NCI-H187 treated with DMSO at 0.1 percent for 48 hours (cell line): ENCODE measurements at regions not wholly inside any gene's neighbourhood (a gene's known extent, or its start where the extent isn't known, plus 50 kb on each side); places are given as distances from the start of the nearest gene placed in this dataset.
"Not testable (repeated sequence)": the region's sequence is repeated elsewhere in the genome, so short reads cannot be mapped to it uniquely, and the experiment has no call there.

Experiments
- DNase-seq: peaks from one replicate; lab custom pipeline; 2025; lab: John Stamatoyannopoulos, UW

- DNase-seq, result not testable (repeated sequence)
Observed at GRCh38 chrX:123788193-123788592, 55.3 kb upstream of the THOC2 start.

DNA sequence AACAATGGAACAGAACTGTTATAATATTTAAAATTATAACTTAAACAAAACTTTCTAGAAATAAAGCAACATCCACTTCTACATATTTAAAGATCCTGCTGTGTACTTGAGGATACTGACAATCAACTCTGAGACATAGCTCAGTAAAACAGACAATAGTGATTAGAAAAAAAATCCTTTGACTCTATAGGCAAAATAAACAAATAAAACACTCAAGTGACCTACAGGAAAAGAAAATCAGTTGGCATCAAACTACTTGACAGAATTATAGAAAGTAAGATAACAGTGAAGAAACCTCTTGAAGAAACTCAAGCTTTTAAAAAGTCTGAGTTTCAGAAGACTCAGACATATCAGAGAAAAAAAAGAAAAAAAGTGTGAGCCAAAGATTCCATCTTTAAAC lies 55.9 kb upstream of the THOC2 start:
- no peak for DNase-seq

GRCh38 chrX:123797543-123798447 lies 62.1 kb upstream of the XIAP start:
- DNase-seq, result no peak

- peak; percentile 83 for DNase-seq
Observed at GRCh38 chrX:123798706-123799430, 61.0 kb upstream of the XIAP start.

DNA sequence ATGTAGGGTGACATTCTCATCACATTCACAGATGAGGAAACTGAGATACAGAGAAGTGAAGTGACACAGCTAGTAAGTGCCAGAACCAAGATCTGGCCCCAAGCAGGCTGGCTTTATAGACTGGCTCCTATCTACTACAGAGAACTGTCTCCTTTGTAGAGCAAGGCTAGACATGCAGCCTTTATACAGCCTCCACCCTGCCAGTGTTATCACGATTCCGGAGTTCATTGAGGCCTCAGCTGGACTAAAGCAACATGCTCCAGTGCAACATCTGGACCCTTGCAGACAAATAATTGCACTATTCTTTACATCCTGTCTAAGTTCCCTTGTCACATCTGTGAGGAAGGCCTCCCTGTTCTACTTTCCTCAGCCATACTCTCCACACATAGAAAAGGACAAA lies 58.0 kb upstream of the XIAP start:
- DNase-seq, result no peak

DNA sequence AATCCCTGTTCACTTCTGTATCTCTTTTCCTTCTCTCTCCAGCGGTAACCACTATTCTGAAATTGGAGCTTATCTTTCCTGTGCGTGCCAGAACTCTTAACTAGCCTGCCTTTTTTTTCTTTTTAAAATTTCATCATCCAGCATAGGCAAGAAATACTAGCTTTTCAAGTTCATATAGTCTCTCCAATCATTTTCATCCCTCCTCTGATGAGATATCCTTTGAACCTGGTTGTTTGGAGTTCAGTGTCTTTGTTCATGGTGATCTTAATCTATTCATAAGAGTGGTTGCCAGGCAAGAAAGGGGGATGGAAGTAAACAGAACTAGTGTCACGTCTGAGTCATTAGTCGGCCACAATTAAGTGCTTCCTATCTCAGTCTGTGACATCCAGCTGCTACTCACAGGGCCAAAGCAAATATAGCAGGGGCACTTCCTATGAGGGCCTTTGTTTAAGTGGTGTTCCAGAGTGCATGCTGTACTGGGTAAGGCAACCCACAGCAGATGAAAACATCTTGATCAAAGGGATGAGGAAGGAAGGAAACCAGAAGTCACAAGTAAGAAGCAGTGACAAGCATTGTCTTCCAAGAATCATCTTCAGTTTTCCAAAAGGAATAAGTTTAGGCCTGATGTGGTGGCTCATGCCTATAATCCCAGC lies 56.4 kb upstream of the XIAP start:
- peak; percentile 34 for DNase-seq

DNA sequence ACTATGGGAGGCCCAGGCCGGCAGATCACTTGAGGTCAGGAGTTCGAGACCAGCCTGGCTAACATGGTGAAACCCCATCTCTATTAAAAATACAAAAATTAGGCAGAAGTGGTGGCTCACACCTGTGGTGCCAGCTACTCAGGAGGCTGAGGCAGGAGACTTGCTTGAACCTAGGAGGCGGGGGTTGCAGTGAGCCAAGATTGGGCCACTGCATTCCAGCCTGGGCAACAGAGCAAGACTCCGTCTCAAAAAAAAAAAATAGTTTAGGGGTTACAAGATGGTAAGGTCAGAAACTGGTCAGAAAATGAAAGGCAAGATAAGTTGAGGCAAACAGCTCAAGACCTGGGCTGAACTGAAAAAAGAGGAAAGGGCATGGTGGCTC lies 55.9 kb upstream of the XIAP start:
- not testable (repeated sequence) for DNase-seq

DNA sequence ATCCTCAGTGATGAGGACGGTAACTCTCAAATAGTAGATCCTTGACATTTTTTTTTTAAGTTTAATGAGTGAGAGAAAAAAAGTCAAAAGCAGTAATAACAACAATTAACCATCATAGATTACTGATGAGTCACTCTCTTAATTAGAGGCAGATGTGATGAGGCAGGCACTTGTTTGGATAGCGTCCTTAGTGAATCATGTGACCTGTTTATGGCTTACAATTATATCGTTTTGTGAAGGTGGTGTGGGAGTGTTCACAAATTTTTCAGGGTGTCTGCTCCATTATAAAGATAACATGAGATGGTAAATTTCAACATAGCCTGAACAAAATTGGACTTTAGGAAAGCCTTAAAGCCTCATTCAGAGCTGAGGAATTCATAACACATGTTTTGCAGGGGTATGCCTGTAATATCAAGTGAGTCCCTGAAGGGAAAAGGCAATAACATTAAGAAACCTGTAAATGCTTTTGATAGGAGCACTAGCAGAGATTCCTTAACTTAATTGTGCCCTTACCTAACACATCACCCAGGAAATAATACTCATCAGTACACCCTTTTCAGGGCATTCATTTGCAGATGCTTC lies 51.9 kb upstream of the XIAP start:
- no peak for DNase-seq

DNA sequence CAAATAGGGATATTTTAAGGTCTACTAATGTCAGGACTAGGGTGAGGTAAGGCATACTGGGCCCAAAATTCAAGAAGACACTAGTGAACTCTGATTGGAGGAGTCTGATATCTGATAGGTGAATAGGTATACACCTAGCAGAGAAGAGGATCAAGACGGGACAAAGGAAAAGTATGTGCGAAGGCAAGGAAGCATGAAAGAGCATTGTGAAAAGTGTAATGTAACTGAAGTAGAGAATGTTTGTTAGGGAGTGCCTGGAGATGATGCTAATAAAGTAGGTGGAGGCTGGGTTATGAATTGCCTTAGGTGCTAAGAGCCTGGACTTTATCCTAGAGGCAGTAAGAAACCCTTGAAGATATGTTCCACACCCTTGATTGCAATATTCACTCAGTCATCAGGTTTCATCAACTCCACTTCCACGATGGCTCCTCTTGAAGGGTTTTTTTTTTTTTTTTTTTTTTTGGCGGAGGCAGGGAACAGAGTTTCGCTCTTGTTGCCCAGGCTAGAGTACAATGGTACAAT lies 49.9 kb upstream of the XIAP start:
- DNase-seq, result no peak
